HG03575 (cell line): ENCODE measurements at regions not wholly inside any gene's neighbourhood (a gene's known extent, or its start where the extent isn't known, plus 50 kb on each side); places are given as distances from the start of the nearest gene placed in this dataset.
"Not testable (repeated sequence)": the region's sequence is repeated elsewhere in the genome, so short reads cannot be mapped to it uniquely, and the experiment has no call there.

ENCODE experiments used
- ATAC-seq: cut with Tn5 transposase; IDR thresholded peaks from one replicate; pipeline ENCODE4 v1.9.1; 2021; ENCODE audit not compliant: unreplicated experiment, insufficient number of reproducible peaks, low FRiP score; ENCODE audit errors: extremely low read depth

DNA sequence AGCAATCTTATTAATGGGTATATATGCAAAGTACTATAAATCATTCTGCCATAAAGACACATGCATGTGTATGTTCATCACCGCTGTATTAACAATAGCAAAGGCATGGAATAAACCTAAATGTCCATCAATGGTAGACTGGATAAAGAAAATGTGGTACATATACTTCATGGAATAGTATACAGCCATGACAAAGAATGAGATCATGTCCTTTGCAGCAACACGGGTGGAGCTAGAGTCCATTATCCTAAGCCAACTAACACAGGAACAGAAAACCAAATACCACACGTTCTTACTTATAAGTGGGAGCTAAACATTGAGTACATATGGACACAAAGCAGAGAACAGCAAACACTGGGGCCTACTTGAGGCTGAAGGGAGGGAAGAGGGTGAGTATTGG, 720.8 kb downstream of the GLUD2 start:
- not testable (repeated sequence) for ATAC-seq

GRCh38 chrX:121781991-121782390, 734.6 kb downstream of the GLUD2 start:
- ATAC-seq, result no peak

GRCh38 chrX:121782544-121782943, 735.1 kb downstream of the GLUD2 start:
- ATAC-seq, result no peak

DNA sequence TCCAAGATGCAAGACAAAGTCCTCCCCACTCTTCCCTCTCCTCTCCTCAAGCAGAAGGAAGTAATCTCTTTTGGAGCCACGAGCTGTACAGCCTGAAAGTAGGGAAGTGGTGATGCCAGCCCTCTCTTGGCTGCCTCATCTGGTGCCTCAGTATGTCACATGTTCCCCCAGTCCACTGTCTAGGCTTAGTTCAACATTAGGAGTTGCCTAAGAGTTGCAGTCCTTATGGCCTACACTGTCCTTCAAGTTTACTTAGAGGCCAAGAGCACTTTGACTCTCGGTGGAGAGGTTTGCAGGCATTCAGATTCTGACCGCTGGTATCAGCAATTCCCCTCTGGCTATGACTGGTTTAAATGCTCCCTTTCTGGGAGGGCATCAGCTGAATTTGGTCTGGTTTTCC, 735.6 kb downstream of the GLUD2 start:
- ATAC-seq, result no peak

- no peak for ATAC-seq
Measured at GRCh38 chrX:121802881-121803412, 755.5 kb downstream of the GLUD2 start.

DNA sequence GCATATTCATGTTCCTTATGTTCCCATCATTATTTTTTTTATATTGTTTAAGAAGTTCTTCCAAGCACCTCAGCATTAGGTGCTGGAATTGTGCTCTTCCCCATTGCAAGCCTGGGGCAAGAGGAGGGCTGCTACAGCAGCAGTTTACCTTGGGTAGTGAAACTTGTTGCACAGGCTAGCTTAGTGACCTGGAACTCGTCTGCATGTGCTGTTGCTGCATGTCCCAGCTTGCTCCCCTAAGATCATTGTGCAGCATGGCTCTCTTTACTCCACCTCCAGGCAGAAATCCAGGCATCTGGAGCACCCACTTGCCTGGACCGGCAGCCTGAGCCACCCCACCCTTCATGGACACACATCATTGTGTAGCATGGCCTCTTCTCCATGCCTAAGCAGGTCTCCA, 776.0 kb downstream of the GLUD2 start:
- no peak for ATAC-seq

GRCh38 chrX:121831601-121832000, 784.2 kb downstream of the GLUD2 start:
- ATAC-seq, result no peak

- ATAC-seq, result no peak
Measured at GRCh38 chrX:121832446-121832845, 785.0 kb downstream of the GLUD2 start.

DNA sequence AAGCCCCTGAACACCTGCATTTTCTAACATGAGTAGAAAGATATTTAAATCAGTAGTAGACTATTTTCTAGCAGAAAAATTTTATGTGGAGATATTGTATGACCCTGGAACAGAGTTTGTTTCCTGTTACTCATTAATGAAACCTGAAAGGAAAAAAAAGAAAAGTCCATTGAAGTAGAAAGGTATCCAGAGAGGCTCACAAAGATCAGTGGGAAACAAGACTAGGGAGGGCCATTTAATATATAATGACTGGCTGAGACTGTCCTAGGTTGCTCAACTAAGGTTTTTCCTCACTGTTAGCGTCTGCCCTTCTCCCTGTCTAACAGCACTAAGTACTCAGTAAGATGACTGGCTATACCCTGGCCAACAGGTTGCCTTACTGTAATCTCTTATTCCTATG, 788.6 kb downstream of the GLUD2 start:
- no peak for ATAC-seq

- no peak for ATAC-seq
Measured at GRCh38 chrX:121851033-121851432, 803.6 kb downstream of the GLUD2 start.

DNA sequence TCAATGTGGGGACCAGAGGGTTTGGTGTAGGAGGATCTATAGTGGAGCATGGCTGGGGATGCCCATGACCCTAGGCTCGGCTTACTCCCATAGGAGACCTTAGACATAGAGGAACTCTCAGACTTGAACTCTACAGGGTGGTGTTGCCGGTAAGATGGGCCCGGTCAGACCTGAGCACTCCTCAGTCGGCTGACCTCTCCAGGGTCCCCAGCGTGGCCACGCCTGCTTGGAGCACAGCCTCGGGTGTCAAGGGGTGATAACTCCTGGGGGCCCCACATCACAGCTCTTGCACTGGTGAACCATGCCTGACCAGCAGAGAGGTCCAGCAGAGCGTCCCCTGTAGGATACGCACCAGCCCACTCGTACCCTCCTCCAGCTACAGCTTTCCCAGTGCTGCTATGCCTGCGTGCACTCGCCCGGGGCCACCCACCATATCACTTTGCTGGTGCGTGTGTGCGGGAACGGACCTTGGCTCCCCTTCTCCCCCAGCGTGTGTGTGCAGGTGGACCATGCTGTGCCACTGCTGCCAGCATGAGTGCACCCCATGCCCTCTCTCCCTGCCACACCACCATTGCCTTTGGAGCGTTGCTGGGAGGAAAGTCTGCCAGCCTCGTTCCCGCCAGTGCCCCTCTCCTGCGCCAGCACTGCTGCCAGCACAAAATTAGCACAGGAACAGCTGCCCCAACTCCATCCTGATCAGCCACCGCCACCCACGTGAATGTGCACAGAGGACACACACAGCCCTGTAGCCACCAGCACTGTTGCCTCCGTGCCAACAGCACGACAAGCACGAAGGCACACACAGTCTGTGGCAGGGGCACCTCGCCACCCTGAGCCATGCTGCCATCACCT, 806.6 kb downstream of the GLUD2 start:
- no peak for ATAC-seq

DNA sequence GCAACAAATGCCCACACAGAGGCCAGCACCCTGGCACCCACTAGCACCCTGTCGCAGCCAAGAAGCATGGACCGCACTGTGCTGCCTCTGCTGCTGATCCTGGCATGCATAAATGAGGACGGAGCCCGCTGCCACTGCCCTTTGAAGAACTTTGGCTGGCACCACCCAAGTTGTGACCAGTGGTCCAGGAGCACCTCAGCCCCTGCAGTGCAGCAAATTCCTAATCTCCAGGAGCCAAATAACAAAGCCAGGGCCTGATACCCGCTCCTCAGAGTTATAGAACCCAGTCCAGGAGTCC, 807.2 kb downstream of the GLUD2 start:
- ATAC-seq, result no peak

DNA sequence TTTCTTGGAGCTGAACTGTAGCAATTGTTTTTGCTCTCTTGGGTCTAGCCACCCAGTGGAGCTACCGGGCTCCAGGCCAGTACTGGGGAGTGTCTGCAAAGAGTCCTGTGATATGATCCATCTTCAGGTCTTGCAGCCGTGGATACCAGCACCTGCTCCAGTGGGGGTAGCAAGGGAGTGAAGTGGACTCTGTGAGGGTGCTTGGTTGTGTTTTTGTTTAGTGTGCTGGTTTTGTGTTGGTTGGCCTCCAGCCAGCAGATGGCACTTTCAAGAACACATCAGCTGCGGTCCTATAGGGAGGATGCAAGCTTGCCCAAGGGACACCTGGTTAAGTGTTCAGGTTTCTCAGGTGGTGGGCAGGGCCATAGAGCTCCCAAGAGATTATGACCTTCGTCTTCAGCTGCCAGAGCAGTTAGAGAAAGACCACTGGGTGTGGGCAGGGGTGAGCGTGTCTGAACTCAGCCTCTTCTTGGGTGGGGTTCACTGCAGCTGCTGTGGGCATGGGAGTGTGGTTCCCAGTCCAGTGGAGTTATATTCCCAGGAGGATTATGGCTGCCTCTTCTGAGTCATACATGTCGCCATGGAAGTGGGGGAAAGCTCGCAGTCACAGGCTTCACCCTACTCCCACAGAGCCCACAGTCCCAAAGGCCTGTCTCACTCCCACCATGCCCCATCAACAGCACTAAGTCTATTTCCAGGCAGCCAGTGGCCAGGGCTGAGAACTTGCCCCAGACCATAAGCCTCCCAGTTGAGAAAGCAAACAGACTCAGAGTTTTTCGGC, 811.6 kb downstream of the GLUD2 start:
- no peak for ATAC-seq

DNA sequence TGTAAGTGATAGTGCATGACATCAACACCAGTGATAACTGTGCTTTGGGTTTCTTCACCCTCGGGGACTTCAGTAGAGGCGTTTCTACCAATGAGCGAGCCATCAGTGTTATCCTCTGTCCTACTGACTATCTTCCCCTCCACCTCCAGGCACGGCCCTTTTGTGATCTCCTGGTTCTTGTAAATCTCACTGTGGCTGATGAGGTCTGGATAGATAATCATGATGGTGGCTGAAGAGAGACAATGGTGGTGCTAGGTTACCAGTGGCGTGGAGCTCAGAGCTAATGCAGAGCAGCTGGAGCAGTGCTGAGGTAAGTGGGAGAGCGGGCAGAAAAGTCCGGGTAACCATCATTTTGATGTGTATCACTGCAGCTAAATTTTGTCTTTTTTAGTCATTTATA, 816.6 kb downstream of the GLUD2 start:
- no peak for ATAC-seq

DNA sequence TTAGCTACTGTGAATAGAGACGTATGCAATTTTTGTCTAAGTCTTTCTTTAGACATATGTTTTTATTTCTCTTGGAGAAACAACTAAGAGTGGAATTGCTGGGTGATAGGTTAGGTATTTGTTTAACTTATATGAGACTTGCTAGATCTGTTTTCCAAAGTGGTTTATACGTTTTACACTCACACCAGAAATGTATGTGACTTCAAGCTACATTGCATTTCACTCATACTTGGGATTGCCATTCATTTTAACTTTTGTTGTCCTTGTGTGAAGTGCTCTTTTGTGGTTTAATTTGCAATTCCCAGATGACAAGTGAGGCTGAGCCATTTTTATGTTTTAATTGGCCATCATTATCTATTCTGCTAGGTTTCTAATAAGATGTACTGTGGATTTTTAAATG, 817.2 kb downstream of the GLUD2 start:
- ATAC-seq, result no peak

- no peak for ATAC-seq
Measured at GRCh38 chrX:121869876-121870477, 822.6 kb downstream of the GLUD2 start.

- ATAC-seq, result no peak
Measured at GRCh38 chrX:121871122-121871521, 823.7 kb downstream of the GLUD2 start.

GRCh38 chrX:121876305-121876704, 828.9 kb downstream of the GLUD2 start:
- ATAC-seq, result no peak

DNA sequence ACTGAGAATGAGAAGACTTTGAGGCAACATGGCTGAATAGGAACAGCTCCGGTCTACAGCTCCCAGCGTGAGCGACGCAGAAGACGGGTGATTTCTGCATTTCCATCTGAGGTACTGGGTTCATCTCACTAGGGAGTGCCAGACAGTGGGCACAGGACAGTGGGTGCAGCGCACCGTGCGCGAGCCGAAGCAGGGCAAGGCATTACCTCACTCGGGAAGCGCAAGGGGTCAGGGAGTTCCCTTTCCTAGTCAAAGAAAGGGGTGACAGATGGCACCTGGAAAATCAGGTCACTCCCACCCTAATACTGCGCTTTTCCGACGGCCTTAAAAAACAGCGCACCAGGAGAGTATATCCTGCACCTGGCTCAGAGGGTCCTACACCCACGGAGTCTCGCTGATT, 829.9 kb downstream of the GLUD2 start:
- not testable (repeated sequence) for ATAC-seq

GRCh38 chrX:121886557-121886956, 839.1 kb downstream of the GLUD2 start:
- ATAC-seq, result no peak
